Uterus (tissue), 2 donors: ENCODE measurements at regions not wholly inside any gene's neighbourhood (a gene's known extent, or its start where the extent isn't known, plus 50 kb on each side); places are given as distances from the start of the nearest gene placed in this dataset.

Experiments used
- POLR2A ChIP-seq, 2 donors: fragments of 450-650 bp; IDR thresholded peaks; one replicate each; pipeline ENCODE4 v1.6.1; 2016; ENCODE audit warnings: antibody characterized with exemption in 2 of 2, mild to moderate bottlenecking in 1 of 2, moderate library complexity in 1 of 2
- TF ChIP-seq, protein P1 (sequence below), 4 experiments: fragments of 200-600 bp in 2 of 4; fragments of 450-650 bp in 2 of 4; sonication (generic) in 2 of 4; IDR thresholded peaks; one replicate each; pipeline ENCODE4 v1.5.1; 2016 to 2019; ENCODE audit warnings: antibody characterized with exemption in 4 of 4, mild to moderate bottlenecking in 2 of 4, moderate library complexity in 1 of 4

DNA sequence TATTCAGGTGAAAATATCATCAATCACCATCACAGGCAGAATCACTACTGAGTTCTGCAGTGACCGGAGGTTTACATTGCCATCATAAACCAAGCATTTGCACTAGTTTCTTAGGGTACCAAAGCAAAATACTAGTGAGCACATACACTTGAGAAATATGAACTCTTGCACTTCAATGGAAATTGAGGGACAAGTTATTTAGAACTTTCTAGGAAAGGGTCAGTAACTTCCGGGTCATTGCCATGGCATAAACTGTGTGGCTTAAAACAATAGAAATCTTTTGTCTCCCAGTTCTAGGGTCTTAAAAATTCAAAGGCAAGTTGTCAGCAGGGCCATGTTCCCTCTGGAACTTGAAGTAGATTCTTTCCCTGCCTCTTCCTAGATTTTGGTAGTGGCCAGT lies 197.5 kb downstream of the ZC3H11B start:
- TF ChIP-seq, protein P1, sequence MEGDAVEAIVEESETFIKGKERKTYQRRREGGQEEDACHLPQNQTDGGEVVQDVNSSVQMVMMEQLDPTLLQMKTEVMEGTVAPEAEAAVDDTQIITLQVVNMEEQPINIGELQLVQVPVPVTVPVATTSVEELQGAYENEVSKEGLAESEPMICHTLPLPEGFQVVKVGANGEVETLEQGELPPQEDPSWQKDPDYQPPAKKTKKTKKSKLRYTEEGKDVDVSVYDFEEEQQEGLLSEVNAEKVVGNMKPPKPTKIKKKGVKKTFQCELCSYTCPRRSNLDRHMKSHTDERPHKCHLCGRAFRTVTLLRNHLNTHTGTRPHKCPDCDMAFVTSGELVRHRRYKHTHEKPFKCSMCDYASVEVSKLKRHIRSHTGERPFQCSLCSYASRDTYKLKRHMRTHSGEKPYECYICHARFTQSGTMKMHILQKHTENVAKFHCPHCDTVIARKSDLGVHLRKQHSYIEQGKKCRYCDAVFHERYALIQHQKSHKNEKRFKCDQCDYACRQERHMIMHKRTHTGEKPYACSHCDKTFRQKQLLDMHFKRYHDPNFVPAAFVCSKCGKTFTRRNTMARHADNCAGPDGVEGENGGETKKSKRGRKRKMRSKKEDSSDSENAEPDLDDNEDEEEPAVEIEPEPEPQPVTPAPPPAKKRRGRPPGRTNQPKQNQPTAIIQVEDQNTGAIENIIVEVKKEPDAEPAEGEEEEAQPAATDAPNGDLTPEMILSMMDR (IDR thresholded peaks at IDR 0.05) = no peak
- no peak for TF ChIP-seq POLR2A (IDR thresholded peaks at IDR 0.05)
